Heart left ventricle (tissue), 13 donors: ENCODE measurements at regions not wholly inside any gene's neighbourhood (a gene's known extent, or its start where the extent isn't known, plus 50 kb on each side); places are given as distances from the start of the nearest gene placed in this dataset.

Experiments
- CTCF ChIP-seq, 12 donors: fragments of 200-600 bp; sonication (generic) in 4 of 12; IDR thresholded peaks; one replicate each; pipeline versions ENCODE4 v1.5.0 to v1.8.0; 2018 to 2022; ENCODE audit warnings: antibody characterized with exemption in 12 of 12, mild to moderate bottlenecking in 5 of 12
- POLR2A ChIP-seq, 2 donors: fragments of 450-650 bp; IDR thresholded peaks; one replicate each; pipeline ENCODE4 v1.6.1; 2017; ENCODE audit warnings: antibody characterized with exemption in 2 of 2, mild to moderate bottlenecking in 2 of 2, moderate library complexity in 2 of 2
- donor health status: ischemic (EF 13 %, LVEDD 7.1; RV severe dilation, severe dysfunction).
- donor health status: DM: no; HTN: yes; CAD: no.
- donor health status: DM: no; HTN: no; CAD: no.
- donor health status: ischemic (EF 25% LVEDD 6.9; RV normal size, moderate dysfunction).
- donor health status: ischemic (EF 25% LVEDD 5.7; RV mildly dilated, moderate dysfunction).
- donor health status: ischemic (EF 35%, LVEDD 5.7; RV mildly dilated, moderate dysfunction).
- donor health status: nonischemic (EF 11% LVEDD 7.7; RV severe dilation, severe dysfunction).
- donor health status: DM: yes; HTN: yes; CAD: no.
- donor health status: PGD.
- donor health status: ischemic (EF 29% LVEDD 5.4; RV normal size, mild dysfunction).
- donor health status: nonischemic (EF 23%, LVEDD 6.1; RV moderate dilation, normal function).

- TF ChIP-seq CTCF (IDR thresholded peaks at IDR 0.05) (no peak), POLR2A (IDR thresholded peaks at IDR 0.05) (no peak)
Observed at GRCh38 chr6:21355638-21356037, 237.9 kb upstream of the SOX4 start.
